Skin of body (tissue), 1 donor: ENCODE measurements at regions not wholly inside any gene's neighbourhood (a gene's known extent, or its start where the extent isn't known, plus 50 kb on each side); places are given as distances from the start of the nearest gene placed in this dataset.
"Not testable (repeated sequence)": the region's sequence is repeated elsewhere in the genome, so short reads cannot be mapped to it uniquely, and the experiment has no call there.

Experiments used
- DNase-seq: peaks from one replicate; lab custom pipeline; 2025; lab: John Stamatoyannopoulos, UW

DNA sequence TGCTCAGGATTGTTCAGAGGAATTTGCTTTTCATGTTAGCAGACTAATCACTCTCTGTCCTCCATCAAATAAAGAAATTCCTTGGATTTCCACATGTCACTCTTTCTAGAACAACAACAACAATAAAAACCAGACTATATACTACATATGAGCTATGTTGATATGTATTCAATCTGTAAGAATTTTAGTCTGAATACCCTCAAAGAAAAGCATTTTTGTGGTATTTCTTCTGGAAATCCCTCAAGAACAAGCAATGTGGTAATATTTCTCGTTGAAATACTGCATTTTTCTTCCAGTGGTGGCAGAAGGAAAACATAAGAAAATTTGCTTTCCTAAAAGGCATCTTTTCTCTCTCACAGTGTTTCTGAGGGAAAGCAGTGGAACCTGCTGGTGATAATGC lies 312.6 kb upstream of the RSPO3 start:
- DNase-seq, result peak; percentile 69

DNA sequence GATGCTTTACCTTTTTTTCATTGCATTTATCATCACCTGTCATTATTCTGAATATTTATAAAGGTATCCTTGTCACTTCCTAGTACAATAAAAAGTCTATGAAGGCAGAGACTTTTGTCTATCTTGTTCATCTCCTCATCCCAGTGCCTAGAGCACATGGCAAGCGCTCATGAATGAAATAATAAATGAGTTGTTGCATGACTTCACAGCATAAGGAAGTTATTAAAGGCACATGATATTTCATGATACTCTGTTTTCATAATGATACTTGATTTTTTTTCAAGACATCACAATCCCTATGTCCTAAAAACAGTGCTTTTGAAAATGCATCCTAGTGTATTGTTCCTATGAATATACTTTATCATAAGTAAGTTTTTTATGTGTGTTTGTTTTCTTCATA lies 310.6 kb upstream of the RSPO3 start:
- peak; percentile 68 for DNase-seq

GRCh38 chr6:126811321-126811720 lies 307.1 kb upstream of the RSPO3 start:
- no peak for DNase-seq

GRCh38 chr6:126812010-126812409 lies 306.5 kb upstream of the RSPO3 start:
- no peak for DNase-seq

GRCh38 chr6:126812651-126813050 lies 305.8 kb upstream of the RSPO3 start:
- no peak for DNase-seq

- no peak for DNase-seq
Observed at GRCh38 chr6:126820634-126821033, 297.8 kb upstream of the RSPO3 start.

- DNase-seq, result no peak
Observed at GRCh38 chr6:126821706-126822105, 296.8 kb upstream of the RSPO3 start.

DNA sequence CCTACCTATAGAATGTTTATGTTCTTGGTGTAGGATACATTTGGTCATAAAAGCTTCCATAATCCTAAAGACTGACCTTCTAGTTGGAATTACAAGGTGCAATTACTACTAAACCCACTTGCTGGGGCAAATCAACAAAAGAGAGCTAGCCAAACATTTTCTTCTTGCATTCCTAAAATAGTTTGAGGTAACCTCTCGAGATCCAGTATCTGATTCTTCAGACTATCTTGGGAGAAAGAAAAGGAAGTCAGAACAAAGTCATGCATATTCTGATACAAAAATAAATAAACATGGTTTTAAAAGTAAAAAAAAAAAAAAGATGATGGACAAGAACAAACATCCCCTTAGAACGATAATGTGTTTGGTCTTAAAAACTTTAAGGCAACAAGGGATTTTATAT lies 294.2 kb upstream of the RSPO3 start:
- no peak for DNase-seq

DNA sequence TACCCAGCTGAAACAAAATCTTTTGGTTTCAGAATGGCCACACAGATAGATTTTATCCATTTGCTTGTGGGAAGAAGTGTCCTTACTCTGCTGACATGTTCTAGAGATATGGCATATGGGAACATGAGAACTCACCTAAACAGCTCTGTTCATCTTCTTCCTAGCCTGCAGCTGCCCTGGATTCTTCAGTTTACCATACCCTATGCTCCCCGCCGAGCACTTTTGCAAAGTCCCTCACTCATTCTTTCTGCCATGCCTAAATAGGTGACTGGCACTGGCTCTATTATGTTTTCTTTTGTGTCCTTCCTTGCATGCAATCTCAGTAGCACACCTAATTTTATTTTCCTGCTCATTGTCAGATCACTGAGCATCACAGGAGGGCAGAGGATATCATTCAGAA lies 293.7 kb upstream of the RSPO3 start:
- DNase-seq, result no peak

- no peak for DNase-seq
Observed at GRCh38 chr6:126826166-126826714, 292.2 kb upstream of the RSPO3 start.

DNA sequence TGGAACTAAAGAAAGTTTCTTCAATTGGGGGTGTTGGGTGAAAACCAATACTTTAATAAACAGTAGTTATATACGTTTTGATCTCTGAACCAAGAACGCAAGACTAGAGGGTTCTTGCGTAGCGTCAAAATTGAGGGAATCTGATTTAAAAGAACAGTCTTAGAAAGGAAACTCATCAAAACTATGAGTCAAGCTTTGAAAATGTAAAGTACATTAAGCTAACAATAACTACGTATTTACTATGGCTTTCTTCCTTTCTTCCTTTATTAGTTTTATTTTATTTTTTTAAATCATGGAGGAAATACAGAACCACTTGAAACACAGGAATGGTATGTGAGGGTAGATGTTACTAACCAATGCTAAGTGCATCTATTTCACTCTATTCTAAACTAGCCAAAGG lies 287.0 kb upstream of the RSPO3 start:
- no peak for DNase-seq

DNA sequence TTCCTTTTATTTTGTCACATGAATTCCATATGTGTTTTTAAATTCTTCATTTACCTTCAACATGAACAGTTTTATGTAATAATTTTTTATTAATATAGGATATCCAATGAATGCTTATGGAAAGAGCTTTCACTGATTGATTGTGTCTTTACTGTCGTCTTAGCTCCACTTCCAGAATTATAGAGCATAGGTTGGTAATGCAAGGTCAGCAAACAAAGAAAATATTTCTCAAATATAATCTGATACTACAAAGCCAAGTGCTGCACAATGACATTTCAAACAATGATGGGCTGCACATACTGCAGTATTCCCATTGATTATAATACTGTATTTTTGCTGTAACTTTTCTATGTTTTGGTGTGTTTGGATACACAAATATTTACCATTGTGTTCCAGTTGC lies 275.7 kb upstream of the RSPO3 start:
- DNase-seq, result no peak

DNA sequence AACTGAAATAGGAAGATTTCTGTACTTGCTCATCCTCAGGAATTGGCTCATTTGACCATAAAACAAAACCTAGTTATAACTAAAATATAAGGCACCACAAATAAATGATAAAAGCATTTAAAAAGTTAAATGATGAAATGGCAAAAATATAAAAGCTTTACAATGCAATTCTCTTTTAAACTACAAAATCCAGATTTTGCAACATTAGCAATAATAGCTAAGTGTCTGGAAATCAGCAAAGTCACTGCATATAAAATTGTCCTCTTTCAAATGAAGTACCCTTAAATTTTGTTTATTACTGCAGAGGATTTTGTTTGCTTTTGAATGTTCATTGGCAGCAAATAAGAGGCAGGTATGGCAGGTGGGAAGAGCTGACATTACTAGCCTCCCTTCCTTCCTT lies 270.4 kb upstream of the RSPO3 start:
- DNase-seq, result no peak

DNA sequence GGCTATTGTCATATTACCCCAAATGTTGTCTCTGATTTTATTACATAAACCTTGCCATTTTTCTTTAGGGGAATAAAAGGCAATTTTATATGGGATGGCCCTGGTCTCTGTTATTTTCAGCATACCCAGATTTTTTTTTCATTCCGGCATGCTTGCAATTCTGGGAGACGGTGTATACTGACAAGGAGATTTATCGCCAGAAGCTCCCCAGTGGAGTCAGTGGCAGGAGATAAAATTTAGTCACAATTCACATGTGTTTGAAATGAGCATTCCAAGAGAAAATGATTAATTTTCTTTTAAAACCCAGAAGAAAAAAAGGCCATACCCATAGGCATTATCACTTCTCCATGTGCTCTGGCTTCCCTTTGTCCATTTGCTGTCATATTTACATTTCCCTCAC lies 250.8 kb upstream of the RSPO3 start:
- no peak for DNase-seq

DNA sequence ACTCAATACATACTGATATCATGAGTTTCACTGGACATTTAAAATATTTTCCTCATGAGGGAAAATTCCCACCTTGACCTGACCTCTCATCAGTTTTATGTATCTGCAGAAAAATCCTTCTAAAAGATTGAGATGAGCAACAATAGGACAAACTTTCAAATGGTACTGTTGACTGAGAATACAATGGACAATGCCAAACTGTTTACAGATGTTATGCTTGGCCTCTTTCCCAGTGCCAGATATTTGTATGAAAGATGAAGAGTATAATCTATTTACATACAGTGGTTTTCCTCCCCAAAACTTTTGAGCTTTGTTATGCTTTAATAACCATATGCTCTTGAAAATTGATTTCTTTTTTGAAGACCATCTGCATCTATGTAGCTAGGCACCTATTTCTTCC lies 245.1 kb upstream of the RSPO3 start:
- DNase-seq, result peak; percentile 66

GRCh38 chr6:126873791-126874190 lies 244.7 kb upstream of the RSPO3 start:
- no peak for DNase-seq

- no peak for DNase-seq
Observed at GRCh38 chr6:126876446-126876845, 242.0 kb upstream of the RSPO3 start.

DNA sequence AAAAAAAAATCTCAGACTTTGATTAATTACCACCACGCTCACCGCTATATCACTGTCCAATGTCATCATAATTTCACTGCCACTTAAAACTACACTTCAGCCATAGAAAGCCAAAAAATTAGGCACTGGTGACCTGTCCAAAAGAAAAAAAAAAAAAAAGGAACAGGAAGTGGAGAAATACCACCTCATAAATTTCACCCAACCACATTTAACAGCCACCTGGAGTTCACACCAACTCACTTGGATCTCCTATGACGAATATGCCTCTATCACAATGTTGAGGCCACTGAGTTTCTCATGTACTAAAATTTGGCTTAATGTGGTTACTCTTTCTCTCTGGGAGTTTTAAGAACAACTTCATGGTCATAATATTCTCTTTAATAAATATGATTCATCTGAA lies 237.5 kb upstream of the RSPO3 start:
- no peak for DNase-seq

- DNase-seq, result no peak
Observed at GRCh38 chr6:126886106-126886505, 232.4 kb upstream of the RSPO3 start.

DNA sequence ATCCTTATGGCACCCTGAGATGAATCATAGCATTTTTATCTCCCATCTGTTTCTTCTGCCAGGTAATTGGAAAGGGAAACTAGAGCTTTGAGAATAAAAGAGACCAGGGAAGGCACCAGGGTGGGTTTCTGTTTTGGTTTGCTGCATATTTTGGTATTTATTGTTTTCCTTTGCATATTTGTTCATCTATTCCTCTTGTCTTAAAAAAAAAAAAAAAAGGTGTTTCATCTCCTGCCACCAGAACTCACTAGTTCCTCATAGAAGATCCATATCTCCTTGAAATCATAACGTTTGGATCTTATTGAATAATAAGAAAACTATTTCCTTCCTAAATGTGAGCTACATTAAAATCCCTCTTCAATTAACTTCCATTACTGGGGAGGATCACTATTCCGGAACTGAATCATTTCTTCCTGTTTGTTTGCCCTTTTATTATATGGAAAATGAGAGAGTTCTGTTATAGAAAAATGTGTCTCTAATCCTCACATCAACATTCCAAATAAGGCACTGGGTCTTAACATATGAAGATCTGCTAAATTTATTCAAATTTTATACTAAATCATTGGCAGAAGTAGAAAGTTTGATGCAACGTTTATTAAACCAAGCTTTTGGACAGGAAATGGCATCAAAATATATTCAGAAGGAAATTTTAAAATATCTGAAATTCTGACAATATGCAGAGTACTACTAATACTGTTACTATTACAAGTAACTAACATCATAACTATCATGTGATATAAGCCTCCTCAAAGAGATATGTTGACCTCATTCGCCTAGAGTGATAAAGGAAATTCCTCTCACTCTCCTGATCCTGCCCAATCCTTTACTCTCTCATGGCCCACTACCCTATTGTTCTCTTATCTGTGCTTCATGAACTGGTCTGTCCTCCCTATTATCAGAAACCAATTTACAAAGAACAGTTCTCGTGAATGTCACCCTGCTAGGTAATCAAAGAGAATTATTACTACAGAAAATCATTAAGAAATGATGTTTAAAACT lies 229.4 kb upstream of the RSPO3 start:
- DNase-seq, result no peak

GRCh38 chr6:126890055-126890454 lies 228.4 kb upstream of the RSPO3 start:
- no peak for DNase-seq

GRCh38 chr6:126891158-126891557 lies 227.3 kb upstream of the RSPO3 start:
- no peak for DNase-seq

- DNase-seq, result not testable (repeated sequence)
Observed at GRCh38 chr6:126892869-126893268, 225.6 kb upstream of the RSPO3 start.
